Smooth muscle cell (in vitro differentiated cells): ENCODE measurements at regions not wholly inside any gene's neighbourhood (a gene's known extent, or its start where the extent isn't known, plus 50 kb on each side); places are given as distances from the start of the nearest gene placed in this dataset.

Experiments used
- DNase-seq: peaks from one replicate; lab custom pipeline; 2025; ENCODE audit not compliant: unreplicated experiment; lab: John Stamatoyannopoulos, UW
- H2AFZ ChIP-seq: fragments of 200-600 bp; sonication (generic); 2 replicates; pipeline ENCODE4 v1.6.0; 2016; ENCODE audit warnings: antibody characterized with exemption, low read depth, mild to moderate bottlenecking
- H3F3A ChIP-seq: fragments of 200-600 bp; sonication (generic); 2 replicates; pipeline ENCODE4 v1.6.0; 2017; ENCODE audit warnings: antibody characterized with exemption, low read depth
- H3K27ac ChIP-seq: fragments of 200-600 bp; sonication (generic); 2 replicates; pipeline ENCODE4 v1.5.1; 2016; ENCODE audit warnings: low read depth, mild to moderate bottlenecking
- H3K27me3 ChIP-seq: fragments of 200-600 bp; sonication (generic); 2 replicates; pipeline ENCODE4 v1.6.1; 2016; ENCODE audit warnings: low read depth, mild to moderate bottlenecking
- H3K36me3 ChIP-seq: fragments of 200-600 bp; sonication (generic); 2 replicates; pipeline ENCODE4 v1.5.1; 2016; ENCODE audit warnings: low read depth
- H3K4me1 ChIP-seq: fragments of 200-600 bp; sonication (generic); 2 replicates; pipeline ENCODE4 v1.5.1; 2016; ENCODE audit warnings: low read depth
- H3K4me2 ChIP-seq: fragments of 200-600 bp; sonication (generic); 2 replicates; pipeline ENCODE4 v1.6.0; 2016; ENCODE audit warnings: mild to moderate bottlenecking
- H3K4me3 ChIP-seq: fragments of 200-600 bp; sonication (generic); 2 replicates; pipeline ENCODE4 v1.5.1; 2016; ENCODE audit warnings: mild to moderate bottlenecking
- H3K79me2 ChIP-seq: fragments of 200-600 bp; sonication (generic); 2 replicates; pipeline ENCODE4 v1.6.0; 2016; ENCODE audit warnings: low read depth, mild to moderate bottlenecking
- H3K9ac ChIP-seq: fragments of 200-600 bp; sonication (generic); 2 replicates; pipeline ENCODE4 v1.6.0; 2016; ENCODE audit warnings: low read depth
- H3K9me3 ChIP-seq: fragments of 200-600 bp; sonication (generic); replicated peaks from 2 replicates; pipeline ENCODE4 v1.5.1; 2016; ENCODE audit warnings: low read depth
- H4K20me1 ChIP-seq: fragments of 200-600 bp; sonication (generic); 2 replicates; pipeline ENCODE4 v1.6.0; 2016; ENCODE audit warnings: low read depth
- CTCF ChIP-seq: fragments of 200-600 bp; sonication (generic); IDR thresholded peaks from 2 replicates; pipeline ENCODE4 v1.5.1; 2017; ENCODE audit warnings: borderline replicate concordance, mild to moderate bottlenecking, antibody characterized with exemption; ENCODE audit not compliant: insufficient read depth, poor library complexity, severe bottlenecking
- WGBS: methylation state at CpG from one replicate; pipeline ENCODE4 v1.1.7; 2016; ENCODE audit warnings: low lambda C conversion rate; 5-methylcytosine and 5-hydroxymethylcytosine counted together

- 93% methylated on average over 4 of the region's 4 CpGs for WGBS
- no peak overlapping the region for H3K4me2 ChIP-seq
- H3K36me3 ChIP-seq = no peaks in the 10 kb centered on the region
- H3K4me3 ChIP-seq = no peak overlapping the region
- no peaks in the 10 kb centered on the region for H3K79me2 ChIP-seq
- TF ChIP-seq CTCF = no peak
- DNase-seq = no peak
- no peaks in the 10 kb centered on the region for H4K20me1 ChIP-seq
- no peak overlapping the region for H3K27ac ChIP-seq
- no peak overlapping the region for H3K9ac ChIP-seq
- no peaks in the 10 kb centered on the region for H3K4me1 ChIP-seq
- H3K9me3 ChIP-seq = no peaks in the 10 kb centered on the region
- no peak overlapping the region for H2AFZ ChIP-seq
- H3K27me3 ChIP-seq = no peaks in the 10 kb centered on the region
- no peaks in the 10 kb centered on the region for H3F3A ChIP-seq
Observed at GRCh38 chr5:93281980-93282772, 298.8 kb downstream of the NR2F1-AS1 start.

GRCh38 chr5:93280518-93280917 lies 300.5 kb downstream of the NR2F1-AS1 start:
- Histone ChIP-seq H3K4me2 (no peak overlapping the region), H3K27me3 (no peaks in the 10 kb centered on the region), H3K4me1 (no peaks in the 10 kb centered on the region), H3K4me3 (no peak overlapping the region), H3K36me3 (no peaks in the 10 kb centered on the region), H3F3A (no peaks in the 10 kb centered on the region), H3K27ac (no peak overlapping the region), H3K9me3 (no peaks in the 10 kb centered on the region), H3K79me2 (no peaks in the 10 kb centered on the region), H2AFZ (no peak overlapping the region), H4K20me1 (no peaks in the 10 kb centered on the region), H3K9ac (no peak overlapping the region)
- 75% methylated on average over 3 of the region's 3 CpGs for WGBS
- no peak for TF ChIP-seq CTCF
- DNase-seq = no peak

- H3K9ac ChIP-seq = no peak overlapping the region
- no peak overlapping the region for H3K4me2 ChIP-seq
- H3F3A ChIP-seq = no peaks in the 10 kb centered on the region
- no peaks in the 10 kb centered on the region for H3K36me3 ChIP-seq
- no peaks in the 10 kb centered on the region for H3K27me3 ChIP-seq
- H3K79me2 ChIP-seq = no peaks in the 10 kb centered on the region
- no peak for DNase-seq
- H3K27ac ChIP-seq = no peak overlapping the region
- H3K9me3 ChIP-seq = no peaks in the 10 kb centered on the region
- WGBS = 83% methylated on average over 3 of the region's 3 CpGs
- no peak for TF ChIP-seq CTCF
- H2AFZ ChIP-seq = no peak overlapping the region
- H3K4me1 ChIP-seq = no peaks in the 10 kb centered on the region
- H3K4me3 ChIP-seq = no peak overlapping the region
- no peaks in the 10 kb centered on the region for H4K20me1 ChIP-seq
Observed at GRCh38 chr5:93279296-93279963, 301.6 kb downstream of the NR2F1-AS1 start.
